ENCODE measurements at regions not wholly inside any gene's neighbourhood (a gene's known extent, or its start where the extent isn't known, plus 50 kb on each side); places are given as distances from the start of the nearest gene placed in this dataset.

- H3K4me1 Mint-ChIP-seq, result peaks cover 6 to 24% (median 22%) of the 10 kb centered on the region in 3 donors
- ChIA-PET CTCF (no interaction called here), POLR2A (no interaction called here)
- peaks cover 10% of the 10 kb centered on the region in 2 donors for H3K27me3 Mint-ChIP-seq
- DNase-seq (no peak), ATAC-seq (replicated peaks in 1 of 4) (no peak)
- no peaks in the 10 kb centered on the region for H3K9me3 ChIP-seq
- no peak overlapping the region for H3K27ac Mint-ChIP-seq
- H3K36me3 Mint-ChIP-seq, result no peaks in the 10 kb centered on the region
- no peak overlapping the region for H3K4me3 Mint-ChIP-seq
- no peak overlapping the region for H3K27ac ChIP-seq (ENCODE audit: low read length)
- WGBS (ENCODE audit: insufficient coverage), result 100% methylated on average over 2 of the region's 6 CpGs
- H3K27me3 ChIP-seq (replicated peaks in 1 of 2; ENCODE audit: control insufficient read depth in 2 of 2, extremely low read depth in 1 of 2, insufficient read depth in 2 of 2, low read length in 1 of 2), result no peaks in the 10 kb centered on the region
- H3K4me1 ChIP-seq (ENCODE audit: control insufficient read depth in 1 of 2, extremely low read depth in 1 of 2, insufficient read depth in 2 of 2, low read length in 2 of 2), result no peaks in the 10 kb centered on the region
- H3K36me3 ChIP-seq (ENCODE audit: control insufficient read depth in 2 of 2, extremely low read depth in 1 of 2, insufficient read depth in 1 of 2, low read length in 1 of 2), result no peaks in the 10 kb centered on the region
- peaks cover 0 to 6% (median 0%) of the 10 kb centered on the region in 3 donors for H3K9me3 Mint-ChIP-seq
- no peak overlapping the region for H3K4me3 ChIP-seq (ENCODE audit: control insufficient read depth in 1 of 2, extremely low read depth in 1 of 2, low read length in 1 of 2)
These were observed 234.5 kb downstream of the RBM43 start for GRCh38 chr2:151027151-151027550.

GRCh38 chr2:151025816-151026215, 235.8 kb downstream of the RBM43 start:
- no peak overlapping the region for H3K27ac ChIP-seq (ENCODE audit: low read length)
- no peaks in the 10 kb centered on the region for H3K4me1 ChIP-seq (ENCODE audit: control insufficient read depth in 1 of 2, extremely low read depth in 1 of 2, insufficient read depth in 2 of 2, low read length in 2 of 2)
- no peaks in the 10 kb centered on the region for H3K36me3 Mint-ChIP-seq
- H3K27me3 ChIP-seq (replicated peaks in 1 of 2; ENCODE audit: control insufficient read depth in 2 of 2, extremely low read depth in 1 of 2, insufficient read depth in 2 of 2, low read length in 1 of 2), result no peaks in the 10 kb centered on the region
- POLR2A ChIA-PET, result no interaction called here
- peaks cover 6 to 24% (median 22%) of the 10 kb centered on the region in 3 donors for H3K4me1 Mint-ChIP-seq
- H3K36me3 ChIP-seq (ENCODE audit: control insufficient read depth in 2 of 2, extremely low read depth in 1 of 2, insufficient read depth in 1 of 2, low read length in 1 of 2), result no peaks in the 10 kb centered on the region
- no peak overlapping the region for H3K27ac Mint-ChIP-seq
- H3K9me3 ChIP-seq, result no peaks in the 10 kb centered on the region
- H3K4me3 ChIP-seq (ENCODE audit: control insufficient read depth in 1 of 2, extremely low read depth in 1 of 2, low read length in 1 of 2), result no peak overlapping the region
- WGBS (ENCODE audit: insufficient coverage), result no CpG with 5 or more reads among the region's 1 CpG
- no peak overlapping the region for H3K4me3 Mint-ChIP-seq
- peaks cover 0 to 6% (median 0%) of the 10 kb centered on the region in 3 donors for H3K9me3 Mint-ChIP-seq
- DNase-seq, result no peak
- CTCF ChIA-PET, result no interaction called here
- H3K27me3 Mint-ChIP-seq, result peaks cover 4 to 8% of the 10 kb centered on the region in 2 donors
- ATAC-seq (replicated peaks in 1 of 4), result no peak

- Mint-ChIP-seq H3K27me3 (peaks cover 7 to 8% of the 10 kb centered on the region in 2 donors), H3K9me3 (peaks cover 0 to 6% (median 0%) of the 10 kb centered on the region in 3 donors), H3K4me1 (peaks cover 4 to 22% (median 20%) of the 10 kb centered on the region in 3 donors), H3K36me3 (no peaks in the 10 kb centered on the region), H3K27ac (no peak overlapping the region), H3K4me3 (no peak overlapping the region)
- ChIA-PET CTCF (no interaction called here), POLR2A (no interaction called here)
- H3K4me1 ChIP-seq (ENCODE audit: control insufficient read depth in 1 of 2, extremely low read depth in 1 of 2, insufficient read depth in 2 of 2, low read length in 2 of 2), result no peaks in the 10 kb centered on the region
- no peak for DNase-seq
- no peaks in the 10 kb centered on the region for H3K27me3 ChIP-seq (replicated peaks in 1 of 2; ENCODE audit: control insufficient read depth in 2 of 2, extremely low read depth in 1 of 2, insufficient read depth in 2 of 2, low read length in 1 of 2)
- no peak overlapping the region for H3K27ac ChIP-seq (ENCODE audit: low read length)
- no peaks in the 10 kb centered on the region for H3K9me3 ChIP-seq
- H3K36me3 ChIP-seq (ENCODE audit: control insufficient read depth in 2 of 2, extremely low read depth in 1 of 2, insufficient read depth in 1 of 2, low read length in 1 of 2), result no peaks in the 10 kb centered on the region
- ATAC-seq (replicated peaks in 1 of 4), result no peak
- no peak overlapping the region for H3K4me3 ChIP-seq (ENCODE audit: control insufficient read depth in 1 of 2, extremely low read depth in 1 of 2, low read length in 1 of 2)
- WGBS (ENCODE audit: insufficient coverage), result 88% methylated on average over 2 of the region's 4 CpGs
These were observed 236.9 kb downstream of the RBM43 start for GRCh38 chr2:151024696-151025251.

DNA sequence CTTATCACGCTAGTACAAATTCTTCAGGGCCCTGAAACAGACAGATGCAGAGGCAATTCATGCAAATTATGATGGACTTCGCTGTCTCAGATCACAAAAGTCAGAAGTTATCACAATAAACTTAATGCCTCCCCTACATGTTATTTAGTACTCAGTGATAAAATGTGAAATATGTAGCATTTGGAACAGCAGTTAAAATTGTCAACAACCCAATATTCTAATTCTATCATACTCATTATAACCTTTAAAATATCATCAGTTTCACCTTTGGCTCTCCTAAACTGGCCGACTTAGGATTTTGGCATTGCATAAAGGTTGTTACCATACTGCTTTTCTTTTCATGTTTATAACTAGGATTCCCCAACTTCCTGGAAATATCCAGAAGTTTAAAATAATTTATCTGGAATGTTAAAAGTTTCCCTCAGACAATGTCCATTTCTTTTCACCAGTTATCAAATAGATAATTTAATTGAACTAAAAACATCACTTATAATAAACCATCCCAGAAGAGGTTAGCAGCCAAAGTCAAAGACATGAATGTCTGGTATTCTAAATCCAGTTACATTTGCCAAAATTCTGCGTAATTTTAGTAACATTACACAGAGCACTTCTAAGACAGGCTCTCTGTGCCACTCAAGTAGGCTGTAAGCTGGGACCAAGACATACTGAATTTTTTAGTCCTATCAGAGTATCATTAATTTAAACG, 239.8 kb downstream of the RBM43 start:
- Histone ChIP-seq H3K36me3 (ENCODE audit: control insufficient read depth in 2 of 2, extremely low read depth in 1 of 2, insufficient read depth in 1 of 2, low read length in 1 of 2) (no peaks in the 10 kb centered on the region), H3K27me3 (replicated peaks in 1 of 2; ENCODE audit: control insufficient read depth in 2 of 2, extremely low read depth in 1 of 2, insufficient read depth in 2 of 2, low read length in 1 of 2) (no peaks in the 10 kb centered on the region), H3K4me1 (ENCODE audit: control insufficient read depth in 1 of 2, extremely low read depth in 1 of 2, insufficient read depth in 2 of 2, low read length in 2 of 2) (no peaks in the 10 kb centered on the region), H3K4me3 (ENCODE audit: control insufficient read depth in 1 of 2, extremely low read depth in 1 of 2, low read length in 1 of 2) (no peak overlapping the region), H3K9me3 (no peaks in the 10 kb centered on the region), H3K27ac (ENCODE audit: low read length) (no peak overlapping the region)
- Mint-ChIP-seq H3K36me3 (no peaks in the 10 kb centered on the region), H3K27ac (no peak overlapping the region), H3K4me3 (no peak overlapping the region), H3K27me3 (peaks cover 8% of the 10 kb centered on the region in 2 donors), H3K4me1 (no peaks in the 10 kb centered on the region), H3K9me3 (peaks cover 0 to 17% (median 5%) of the 10 kb centered on the region in 3 donors)
- ChIA-PET POLR2A (no interaction called here), CTCF (no interaction called here)
- ATAC-seq (replicated peaks in 1 of 4), result no peak
- WGBS (ENCODE audit: insufficient coverage), result no CpG with 5 or more reads among the region's 5 CpGs
- DNase-seq, result no peak

GRCh38 chr2:151020411-151020810, 241.3 kb downstream of the RBM43 start:
- H3K4me1 Mint-ChIP-seq, result no peaks in the 10 kb centered on the region
- DNase-seq, result no peak
- no peak overlapping the region for H3K4me3 Mint-ChIP-seq
- Histone ChIP-seq H3K27me3 (replicated peaks in 1 of 2; ENCODE audit: control insufficient read depth in 2 of 2, extremely low read depth in 1 of 2, insufficient read depth in 2 of 2, low read length in 1 of 2) (no peaks in the 10 kb centered on the region), H3K27ac (ENCODE audit: low read length) (no peak overlapping the region), H3K36me3 (ENCODE audit: control insufficient read depth in 2 of 2, extremely low read depth in 1 of 2, insufficient read depth in 1 of 2, low read length in 1 of 2) (no peaks in the 10 kb centered on the region), H3K4me3 (ENCODE audit: control insufficient read depth in 1 of 2, extremely low read depth in 1 of 2, low read length in 1 of 2) (no peak overlapping the region), H3K4me1 (ENCODE audit: control insufficient read depth in 1 of 2, extremely low read depth in 1 of 2, insufficient read depth in 2 of 2, low read length in 2 of 2) (no peaks in the 10 kb centered on the region), H3K9me3 (no peaks in the 10 kb centered on the region)
- no peaks in the 10 kb centered on the region for H3K36me3 Mint-ChIP-seq
- no CpG with 5 or more reads among the region's 2 CpGs for WGBS (ENCODE audit: insufficient coverage)
- H3K27me3 Mint-ChIP-seq, result peaks cover 8% of the 10 kb centered on the region in 2 donors
- H3K27ac Mint-ChIP-seq, result no peak overlapping the region
- ATAC-seq (replicated peaks in 1 of 4), result no peak
- CTCF ChIA-PET, result no interaction called here
- H3K9me3 Mint-ChIP-seq, result peaks cover 0 to 17% (median 5%) of the 10 kb centered on the region in 3 donors
- POLR2A ChIA-PET, result no interaction called here

- ChIA-PET CTCF (no interaction called here), POLR2A (interaction anchor here in 1 of 2 donors (0.7 kb wide), 1 partner anchor 418 kb away, joined by 5 read pairs; no protein-coding TSS in a partner anchor)
- no peak for DNase-seq
- no peaks in the 10 kb centered on the region for H3K4me1 Mint-ChIP-seq
- no peaks in the 10 kb centered on the region for H3K27me3 Mint-ChIP-seq
- ATAC-seq (replicated peaks in 1 of 4), result no peak
- Histone ChIP-seq H3K4me3 (ENCODE audit: control insufficient read depth in 1 of 2, extremely low read depth in 1 of 2, low read length in 1 of 2) (no peak overlapping the region), H3K27me3 (replicated peaks in 1 of 2; ENCODE audit: control insufficient read depth in 2 of 2, extremely low read depth in 1 of 2, insufficient read depth in 2 of 2, low read length in 1 of 2) (no peaks in the 10 kb centered on the region), H3K27ac (ENCODE audit: low read length) (no peak overlapping the region), H3K36me3 (ENCODE audit: control insufficient read depth in 2 of 2, extremely low read depth in 1 of 2, insufficient read depth in 1 of 2, low read length in 1 of 2) (no peaks in the 10 kb centered on the region), H3K4me1 (ENCODE audit: control insufficient read depth in 1 of 2, extremely low read depth in 1 of 2, insufficient read depth in 2 of 2, low read length in 2 of 2) (no peaks in the 10 kb centered on the region), H3K9me3 (no peaks in the 10 kb centered on the region)
- no peak overlapping the region for H3K4me3 Mint-ChIP-seq
- H3K27ac Mint-ChIP-seq, result no peak overlapping the region
- 93% methylated on average over 5 of the region's 6 CpGs for WGBS (ENCODE audit: insufficient coverage)
- H3K36me3 Mint-ChIP-seq, result no peaks in the 10 kb centered on the region
- no peaks in the 10 kb centered on the region for H3K9me3 Mint-ChIP-seq
These were observed 252.1 kb downstream of the RBM43 start for GRCh38 chr2:151009437-151010175.

All from T-cell (primary cell).